ENCODE measurements at regions not wholly inside any gene's neighbourhood (a gene's known extent, or its start where the extent isn't known, plus 50 kb on each side); places are given as distances from the start of the nearest gene placed in this dataset.
A peak's percentile ranks its signal among the peaks of the same experiment; 100 is the strongest.

DNA sequence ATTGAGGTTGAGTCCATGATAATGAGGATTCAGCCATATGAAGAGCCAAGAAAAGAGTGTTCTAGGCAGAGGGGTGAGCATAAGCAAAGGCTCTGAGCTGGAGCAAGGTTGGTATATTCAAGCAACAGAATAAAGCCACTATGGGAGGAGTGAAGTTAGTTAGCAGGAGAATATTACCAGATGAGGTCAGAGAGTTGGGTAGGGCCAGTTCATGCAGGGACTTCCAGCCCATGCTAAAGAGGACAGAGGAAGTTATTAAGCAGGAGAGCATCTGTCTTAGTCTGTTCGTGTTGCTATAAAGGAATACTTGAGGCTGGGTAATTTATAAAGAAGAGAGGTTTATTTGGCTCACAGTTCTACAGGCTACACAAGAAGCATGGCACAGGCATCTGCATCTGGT lies 57.1 kb upstream of the ATG10 start:
- ATAC-seq (no peak), DNase-seq (ENCODE audit: low spot score) (no peak)

DNA sequence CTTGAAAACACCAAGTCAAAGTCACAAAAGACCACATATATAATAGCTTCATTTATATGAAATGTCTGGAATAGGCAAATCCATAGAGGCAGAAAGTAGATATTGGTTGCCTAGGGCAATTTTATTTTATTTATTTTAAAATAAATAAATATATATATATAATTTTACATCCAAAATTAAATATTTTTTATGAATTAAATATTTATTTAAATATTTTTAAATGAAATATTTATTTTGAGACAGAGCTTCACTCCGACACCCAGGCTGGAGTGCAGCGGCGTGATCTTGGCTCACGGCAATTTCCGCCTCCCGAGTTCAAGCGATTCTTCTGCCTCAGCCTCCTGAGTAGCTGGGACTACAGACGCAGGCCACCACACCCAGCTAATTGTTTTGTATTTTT lies 58.9 kb upstream of the ATG10 start:
- DNase-seq (ENCODE audit: low spot score) (no peak), ATAC-seq (no peak)

DNA sequence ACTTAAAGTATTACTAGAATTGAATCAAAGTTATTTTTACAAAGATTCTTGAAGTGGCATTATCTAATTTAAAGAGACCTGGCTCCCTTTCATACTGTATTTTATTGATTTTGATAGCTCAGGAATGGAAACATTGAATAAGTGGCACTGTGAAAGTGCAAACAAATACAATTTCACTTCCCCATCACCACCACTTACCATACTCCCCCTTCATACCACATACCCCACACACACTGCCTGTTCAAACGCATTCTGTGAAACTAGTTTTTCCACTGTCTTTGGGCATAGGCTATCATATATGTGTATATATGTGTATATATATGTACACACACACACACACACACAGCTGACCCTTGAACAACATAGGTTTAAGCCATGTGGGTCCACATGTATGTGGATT lies 62.1 kb upstream of the ATG10 start:
- ATAC-seq (no peak), DNase-seq (ENCODE audit: low spot score) (no peak)

GRCh38 chr5:81908771-81909170 lies 63.1 kb upstream of the ATG10 start:
- DNase-seq (ENCODE audit: low spot score) (no peak), ATAC-seq (no peak)

GRCh38 chr5:81908044-81908443 lies 63.8 kb upstream of the ATG10 start:
- ATAC-seq, result no peak

GRCh38 chr5:81907012-81907635 lies 64.7 kb upstream of the ATG10 start:
- ATAC-seq (no peak), DNase-seq (ENCODE audit: low spot score) (no peak)

More at GRCh38 chr5:81908044-81908443, 63.8 kb upstream of the ATG10 start:
- DNase-seq (ENCODE audit: low spot score), result no peak

DNA sequence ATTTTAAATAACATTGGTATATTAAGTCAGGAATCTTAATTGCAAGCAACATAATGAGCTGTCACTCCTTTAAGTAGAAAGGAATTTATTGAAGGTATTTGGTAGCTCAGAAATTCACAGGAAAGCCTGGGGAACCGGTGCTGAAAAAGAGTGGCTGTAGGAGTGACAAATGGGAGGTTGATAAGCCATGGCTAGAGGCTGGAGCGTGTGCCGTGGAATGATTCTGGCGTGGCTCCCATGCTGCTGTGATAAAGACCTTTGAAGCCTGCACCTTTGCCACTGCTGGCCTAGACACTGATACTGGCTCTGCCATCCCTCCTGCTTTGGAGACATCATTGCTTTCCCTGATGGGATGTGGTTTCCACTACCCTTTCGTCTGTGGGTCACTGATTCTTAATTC lies 65.7 kb upstream of the ATG10 start:
- peak; percentile 77 for DNase-seq (ENCODE audit: low spot score)
- peak; percentile 100 for ATAC-seq

GRCh38 chr5:81904861-81905260 lies 67.0 kb upstream of the ATG10 start:
- ATAC-seq, result no peak
- DNase-seq (ENCODE audit: low spot score), result no peak

DNA sequence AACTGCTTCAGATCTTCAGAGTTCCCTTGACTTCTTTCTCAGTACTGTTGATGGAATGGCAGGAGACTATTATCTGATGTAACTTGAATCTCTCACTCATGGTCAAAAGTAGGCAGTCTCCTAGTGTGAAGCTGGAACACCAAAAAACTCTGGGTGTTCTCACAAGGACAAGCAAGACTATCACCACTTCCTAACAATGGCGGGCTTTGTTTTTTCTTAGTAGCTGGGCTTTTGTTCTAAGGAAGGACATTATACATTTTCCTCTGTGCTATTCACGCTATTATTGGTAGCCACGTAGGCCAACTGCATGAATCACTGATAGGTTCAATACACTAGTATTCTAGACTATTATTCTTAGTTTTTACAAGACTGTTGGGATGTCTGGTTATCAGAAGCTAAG lies 67.7 kb upstream of the ATG10 start:
- DNase-seq (ENCODE audit: low spot score), result no peak

GRCh38 chr5:81901586-81901985 lies 70.2 kb upstream of the ATG10 start:
- ATAC-seq (no peak), DNase-seq (ENCODE audit: low spot score) (no peak)

More for the DNA sequence above, 67.7 kb upstream of the ATG10 start:
- ATAC-seq, result no peak

- ATAC-seq (no peak), DNase-seq (ENCODE audit: low spot score) (no peak)
Measured at GRCh38 chr5:81899123-81899522, 72.7 kb upstream of the ATG10 start.

- ATAC-seq (no peak), DNase-seq (ENCODE audit: low spot score) (no peak)
Measured at GRCh38 chr5:81898403-81898802, 73.4 kb upstream of the ATG10 start.

DNA sequence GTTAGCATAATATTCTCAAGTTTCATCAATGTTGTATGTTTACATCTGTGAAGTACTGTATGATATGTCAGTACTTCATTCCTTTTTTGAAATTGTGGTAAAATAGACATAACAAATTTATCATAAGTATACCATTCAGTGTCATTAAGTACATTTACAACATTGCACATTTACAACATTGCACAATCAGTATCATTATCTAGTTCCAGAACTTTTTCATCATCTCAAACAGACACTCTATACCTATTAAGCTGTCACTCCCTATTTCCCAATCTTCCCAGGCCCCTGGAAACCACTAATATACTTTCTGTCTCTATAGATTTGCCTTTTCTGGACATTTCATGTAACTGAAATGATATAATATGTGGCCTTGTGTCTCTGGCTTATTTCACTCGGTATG lies 75.1 kb upstream of the ATG10 start:
- DNase-seq (ENCODE audit: low spot score) (no peak), ATAC-seq (no peak)

DNA sequence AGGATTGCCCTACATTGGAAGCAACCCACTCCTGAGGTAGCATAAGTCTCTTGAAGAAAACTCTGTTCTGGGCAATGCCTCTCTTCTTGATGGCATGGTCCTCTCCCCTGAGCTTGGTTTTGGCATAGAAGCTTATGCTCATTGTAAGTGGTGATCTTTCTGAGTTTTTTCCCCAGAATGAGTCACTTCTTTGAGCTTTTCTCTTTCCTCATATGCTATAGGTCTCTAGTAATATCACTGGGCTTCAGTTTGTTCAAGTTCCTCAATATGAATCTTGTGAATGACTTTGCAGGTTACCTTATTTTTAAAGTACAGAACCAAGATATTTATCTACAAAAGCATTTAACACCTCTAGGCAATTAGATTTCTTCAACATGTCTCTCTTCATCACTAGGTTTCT lies 76.5 kb upstream of the ATG10 start:
- DNase-seq (ENCODE audit: low spot score) (no peak), ATAC-seq (no peak)

DNA sequence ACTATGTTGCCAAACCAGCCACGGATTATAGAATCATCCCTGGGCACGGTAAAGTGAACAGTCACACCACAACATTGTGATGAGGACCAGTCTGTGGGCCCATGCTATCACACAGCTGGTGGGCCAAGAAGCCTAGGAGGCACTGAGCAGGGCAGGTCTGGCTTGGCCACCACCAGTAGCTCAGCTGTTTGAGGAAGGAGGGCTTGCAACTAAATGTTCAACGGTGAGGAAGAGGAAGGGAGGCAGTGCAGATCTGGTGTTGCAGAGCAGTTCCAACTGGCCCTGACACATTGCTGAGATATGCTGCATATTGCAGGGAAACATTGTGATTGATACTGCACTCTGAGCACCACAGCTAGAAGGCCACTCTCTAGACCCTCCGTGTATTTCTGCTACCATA lies 77.9 kb upstream of the ATG10 start:
- no peak for ATAC-seq
- no peak for DNase-seq (ENCODE audit: low spot score)

DNA sequence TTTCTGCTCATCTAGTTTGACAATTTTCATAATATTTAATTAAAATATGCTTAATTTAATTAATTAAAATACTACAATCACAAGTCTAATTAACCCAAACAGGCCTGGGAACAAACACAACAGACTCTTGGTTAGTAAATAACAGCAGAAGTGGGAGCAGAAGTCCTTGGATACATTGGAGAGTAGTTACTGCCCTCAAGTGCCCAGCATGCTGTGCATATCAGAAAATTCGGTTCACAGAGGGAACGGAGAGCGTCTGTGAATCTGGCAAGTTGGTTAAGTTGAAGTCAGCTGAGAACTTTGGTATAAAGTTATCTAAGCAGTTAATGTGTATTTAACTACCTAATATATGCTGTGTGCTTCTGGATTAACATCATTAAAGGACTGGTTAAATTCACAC lies 87.0 kb upstream of the ATG10 start:
- ATAC-seq (no peak), DNase-seq (ENCODE audit: low spot score) (no peak)

DNA sequence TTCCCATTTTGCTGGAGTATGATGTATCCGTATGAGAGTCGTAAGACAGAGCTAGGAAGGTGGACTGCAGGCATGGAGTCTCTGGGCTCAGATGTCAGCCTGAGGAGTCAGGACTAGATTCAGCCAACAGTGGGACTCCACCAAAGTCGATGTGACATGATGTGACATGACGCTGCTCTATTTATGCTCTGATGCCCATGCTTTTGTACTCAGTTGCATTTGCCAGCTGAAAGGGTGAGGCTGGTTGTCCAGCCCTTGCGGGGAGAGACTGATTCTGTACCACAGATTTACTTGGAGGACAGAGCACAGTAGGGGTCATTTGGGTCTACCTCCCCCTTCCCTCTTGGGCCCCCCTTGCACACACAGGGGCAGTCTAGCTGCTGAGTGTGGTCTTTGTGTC lies 88.5 kb upstream of the ATG10 start:
- no peak for DNase-seq (ENCODE audit: low spot score)
- no peak for ATAC-seq

DNA sequence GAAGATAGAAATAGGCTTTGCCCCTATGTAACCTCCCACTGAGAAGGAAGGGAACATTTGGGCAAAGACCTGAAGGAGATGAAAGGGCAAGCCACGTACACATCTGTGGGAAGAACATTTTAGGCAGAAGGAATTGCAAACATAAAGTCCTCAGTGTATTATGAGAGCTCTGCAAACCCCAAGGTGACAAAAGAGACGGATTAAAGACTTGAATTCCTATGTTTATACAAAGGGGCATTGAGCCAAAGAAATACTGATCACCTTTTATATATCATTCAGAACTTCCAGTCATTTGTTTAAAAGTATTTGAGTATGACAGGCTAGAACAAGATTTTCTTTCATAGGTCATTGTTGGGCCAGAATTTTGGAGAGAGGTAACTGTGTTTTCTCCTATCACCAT lies 90.2 kb upstream of the ATG10 start:
- ATAC-seq, result no peak
- DNase-seq (ENCODE audit: low spot score), result no peak

- ATAC-seq (no peak), DNase-seq (ENCODE audit: low spot score) (no peak)
Measured at GRCh38 chr5:81879936-81880335, 91.9 kb upstream of the ATG10 start.

GRCh38 chr5:81878333-81878732 lies 93.5 kb upstream of the ATG10 start:
- no peak for DNase-seq (ENCODE audit: low spot score)
- ATAC-seq, result no peak

DNA sequence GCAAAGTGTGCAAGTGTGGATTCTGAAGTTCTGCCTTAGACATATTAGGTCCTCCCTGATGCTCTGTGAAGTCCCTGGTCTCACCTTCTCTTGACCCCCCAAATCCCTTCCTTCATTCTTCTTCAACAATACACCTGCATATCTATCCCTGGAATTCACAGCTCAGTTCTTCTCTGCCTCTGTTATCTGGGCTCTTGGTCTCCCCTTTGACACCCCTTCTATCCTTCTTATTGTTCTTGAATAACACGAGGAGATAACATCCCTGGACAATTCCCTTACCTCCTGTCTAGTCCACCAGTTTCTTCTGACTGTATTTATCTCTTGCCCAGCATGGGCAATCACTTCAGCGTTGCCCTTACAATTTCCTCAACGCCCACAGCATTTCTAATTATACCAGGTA lies 104.8 kb upstream of the ATG10 start:
- ATAC-seq (no peak), DNase-seq (ENCODE audit: low spot score) (no peak)

- ATAC-seq, result no peak
- no peak for DNase-seq (ENCODE audit: low spot score)
Measured at GRCh38 chr5:81860778-81861177, 109.9 kb upstream of the SSBP2 start.

DNA sequence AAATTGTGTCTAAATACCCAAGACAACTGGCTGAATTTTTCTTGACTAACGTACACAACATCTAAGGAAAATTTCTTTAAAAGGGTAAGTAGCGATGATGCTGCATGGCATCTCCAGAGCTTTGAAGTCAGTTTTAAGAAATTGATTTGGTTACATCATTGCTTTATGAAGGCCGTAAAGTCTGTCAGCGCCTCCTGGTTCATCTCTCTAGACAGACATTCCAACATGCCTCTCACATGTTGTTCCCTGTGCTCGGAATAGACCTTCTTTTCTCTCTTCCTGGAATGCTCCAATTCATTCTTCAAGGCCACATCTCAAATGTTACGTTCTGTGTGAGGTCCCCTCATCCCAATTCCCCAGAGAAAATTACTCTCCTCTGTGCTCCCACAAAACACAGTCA lies 108.7 kb upstream of the SSBP2 start:
- ATAC-seq (no peak), DNase-seq (ENCODE audit: low spot score) (no peak)

Measured in left lobe of liver (tissue), 2 donors.